SU-DHL-6 (cell line): ENCODE measurements at regions not wholly inside any gene's neighbourhood (a gene's known extent, or its start where the extent isn't known, plus 50 kb on each side); places are given as distances from the start of the nearest gene placed in this dataset.

ENCODE experiments used
- H2AFZ ChIP-seq: fragments of 200-600 bp; sonication (generic); 2 replicates; pipeline ENCODE4 v1.6.1; 2014; ENCODE audit warnings: low read depth, mild to moderate bottlenecking, moderate library complexity, mixed read lengths, antibody characterized with exemption, low read length; ENCODE audit not compliant: severe bottlenecking
- H3F3A ChIP-seq: fragments of 200-600 bp; shearing (Covaris generic); 2 replicates; pipeline ENCODE4 v1.6.0; 2016; ENCODE audit warnings: antibody characterized with exemption, mild to moderate bottlenecking; ENCODE audit not compliant: insufficient read depth
- H3K27ac ChIP-seq: fragments of 200-600 bp; sonication (generic); 2 replicates; pipeline ENCODE4 v1.5.1; 2016; ENCODE audit warnings: low read depth, mild to moderate bottlenecking, low read length, moderate library complexity, mixed read lengths
- H3K27me3 ChIP-seq: fragments of 200-600 bp; sonication (generic), shearing (Covaris generic); 2 replicates; pipeline ENCODE4 v1.6.0; 2014; ENCODE audit warnings: mild to moderate bottlenecking, low read length
- H3K36me3 ChIP-seq: fragments of 200-600 bp; sonication (generic); 2 replicates; pipeline ENCODE4 v1.6.1; 2014; ENCODE audit warnings: mild to moderate bottlenecking, low read length, mixed read lengths
- H3K4me2 ChIP-seq: fragments of 300-600, 200-600 bp; shearing (Covaris generic), sonication (generic); 2 replicates; pipeline ENCODE4 v1.6.0; 2014; ENCODE audit warnings: low read length, low read depth, mild to moderate bottlenecking; ENCODE audit not compliant: poor library complexity, severe bottlenecking
- H3K4me3 ChIP-seq: fragments of 200-600 bp; sonication (generic); 2 replicates; pipeline ENCODE4 v1.5.1; 2014; ENCODE audit warnings: antibody characterized with exemption, low read length, mild to moderate bottlenecking, mixed read lengths; ENCODE audit not compliant: insufficient read depth, poor library complexity, severe bottlenecking
- H3K79me2 ChIP-seq: fragments of 200-600 bp; sonication (generic); 2 replicates; pipeline ENCODE4 v1.6.1; 2014; ENCODE audit warnings: mild to moderate bottlenecking, low read length, moderate library complexity; ENCODE audit not compliant: insufficient read depth
- H3K9ac ChIP-seq: fragments of 200-600 bp; sonication (generic); 2 replicates; pipeline ENCODE4 v1.7.0; 2014; ENCODE audit warnings: mild to moderate bottlenecking, low read length
- H3K9me2 ChIP-seq: fragments of 200-600 bp; sonication (generic); replicated peaks from 2 replicates; pipeline ENCODE4 v1.6.1; 2014; ENCODE audit warnings: low read length; ENCODE audit not compliant: insufficient read depth
- H3K9me3 ChIP-seq: fragments of 200-600 bp; sonication (generic); 2 replicates; pipeline ENCODE4 v1.6.1; 2014; ENCODE audit warnings: low read length, mixed read lengths; ENCODE audit not compliant: insufficient read depth
- H4K20me1 ChIP-seq: fragments of 200-600 bp; sonication (generic); 2 replicates; pipeline ENCODE4 v1.6.1; 2014; ENCODE audit warnings: low read depth, mild to moderate bottlenecking, antibody characterized with exemption, low read length, moderate library complexity, mixed read lengths
- EZH2phosphoT487 ChIP-seq: fragments of 200-600 bp; sonication (generic), shearing (Covaris generic); conservative IDR thresholded peaks from 2 replicates; pipeline ENCODE4 v1.6.1; 2018; ENCODE audit warnings: mild to moderate bottlenecking, antibody characterized with exemption, low read length, moderate library complexity, mixed read lengths
- TF ChIP-seq, protein P1 (sequence below): fragments of 200-600 bp; sonication (generic); IDR thresholded peaks from one replicate; pipeline ENCODE4 v1.5.1; 2017; ENCODE audit warnings: antibody characterized with exemption, mild to moderate bottlenecking, low read length, moderate library complexity; ENCODE audit not compliant: insufficient read depth, poor library complexity, severe bottlenecking

DNA sequence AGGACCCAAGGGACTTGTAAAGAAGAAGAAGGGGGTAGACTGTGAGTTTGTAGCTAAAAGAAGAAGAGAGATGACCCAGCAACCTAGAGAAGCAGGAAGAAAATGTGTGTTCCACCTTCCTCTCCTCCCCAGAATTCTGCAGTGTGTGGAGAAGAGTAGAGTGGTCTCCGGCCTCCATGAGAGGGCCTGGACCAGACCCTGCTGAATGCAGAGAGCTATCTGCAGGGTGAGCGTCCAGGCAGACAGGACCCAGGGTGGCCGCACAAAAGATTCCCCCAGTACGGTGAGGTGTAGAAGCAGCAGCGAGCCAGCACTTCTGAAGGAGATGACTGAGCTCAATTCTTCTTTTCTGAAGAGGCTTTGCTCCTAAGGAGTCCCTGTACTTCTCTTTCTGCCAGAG is 239.7 kb upstream of the ANKRD30A start:
- H3K79me2 ChIP-seq = no peaks in the 10 kb centered on the region
- H3K9me3 ChIP-seq = no peaks in the 10 kb centered on the region
- no peak overlapping the region for H3K4me3 ChIP-seq
- no peak overlapping the region for H3K27ac ChIP-seq
- no peaks in the 10 kb centered on the region for H4K20me1 ChIP-seq
- H3K27me3 ChIP-seq = no peaks in the 10 kb centered on the region
- no peak overlapping the region for H3K9ac ChIP-seq
- no peak overlapping the region for H2AFZ ChIP-seq
- H3F3A ChIP-seq = no peaks in the 10 kb centered on the region
- no peak for TF ChIP-seq EZH2phosphoT487
- TF ChIP-seq, protein P1, sequence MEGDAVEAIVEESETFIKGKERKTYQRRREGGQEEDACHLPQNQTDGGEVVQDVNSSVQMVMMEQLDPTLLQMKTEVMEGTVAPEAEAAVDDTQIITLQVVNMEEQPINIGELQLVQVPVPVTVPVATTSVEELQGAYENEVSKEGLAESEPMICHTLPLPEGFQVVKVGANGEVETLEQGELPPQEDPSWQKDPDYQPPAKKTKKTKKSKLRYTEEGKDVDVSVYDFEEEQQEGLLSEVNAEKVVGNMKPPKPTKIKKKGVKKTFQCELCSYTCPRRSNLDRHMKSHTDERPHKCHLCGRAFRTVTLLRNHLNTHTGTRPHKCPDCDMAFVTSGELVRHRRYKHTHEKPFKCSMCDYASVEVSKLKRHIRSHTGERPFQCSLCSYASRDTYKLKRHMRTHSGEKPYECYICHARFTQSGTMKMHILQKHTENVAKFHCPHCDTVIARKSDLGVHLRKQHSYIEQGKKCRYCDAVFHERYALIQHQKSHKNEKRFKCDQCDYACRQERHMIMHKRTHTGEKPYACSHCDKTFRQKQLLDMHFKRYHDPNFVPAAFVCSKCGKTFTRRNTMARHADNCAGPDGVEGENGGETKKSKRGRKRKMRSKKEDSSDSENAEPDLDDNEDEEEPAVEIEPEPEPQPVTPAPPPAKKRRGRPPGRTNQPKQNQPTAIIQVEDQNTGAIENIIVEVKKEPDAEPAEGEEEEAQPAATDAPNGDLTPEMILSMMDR = no peak
- H3K36me3 ChIP-seq = no peaks in the 10 kb centered on the region
- no peaks in the 10 kb centered on the region for H3K9me2 ChIP-seq
- no peak overlapping the region for H3K4me2 ChIP-seq

DNA sequence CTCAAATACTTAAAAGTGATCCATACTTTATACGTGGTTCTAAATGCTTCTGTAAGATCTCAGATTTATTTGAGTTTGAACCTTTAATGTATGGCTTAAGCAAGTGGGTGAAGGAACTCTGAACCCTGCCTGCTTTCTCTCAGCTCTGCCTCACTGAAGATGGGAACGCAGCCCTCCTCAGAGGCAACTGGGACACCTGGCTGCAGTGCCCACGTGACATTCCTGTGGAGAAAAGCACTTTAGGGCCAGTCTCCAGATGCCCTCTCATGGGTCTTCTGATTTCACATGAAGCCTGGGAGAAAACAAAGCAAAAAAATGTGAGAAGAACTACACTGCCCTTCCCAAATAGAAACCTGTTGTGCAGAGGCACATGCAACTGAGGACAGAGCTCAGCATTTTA is 242.6 kb upstream of the ANKRD30A start:
- Histone ChIP-seq H4K20me1 (no peaks in the 10 kb centered on the region), H3K36me3 (no peaks in the 10 kb centered on the region), H3K4me3 (no peak overlapping the region), H3K79me2 (no peaks in the 10 kb centered on the region), H3F3A (no peaks in the 10 kb centered on the region), H3K27ac (no peak overlapping the region), H2AFZ (no peak overlapping the region), H3K9ac (no peak overlapping the region), H3K9me2 (no peaks in the 10 kb centered on the region), H3K27me3 (no peaks in the 10 kb centered on the region), H3K9me3 (no peaks in the 10 kb centered on the region), H3K4me2 (no peak overlapping the region)
- TF ChIP-seq EZH2phosphoT487 = no peak
- TF ChIP-seq, protein P1 = no peak

DNA sequence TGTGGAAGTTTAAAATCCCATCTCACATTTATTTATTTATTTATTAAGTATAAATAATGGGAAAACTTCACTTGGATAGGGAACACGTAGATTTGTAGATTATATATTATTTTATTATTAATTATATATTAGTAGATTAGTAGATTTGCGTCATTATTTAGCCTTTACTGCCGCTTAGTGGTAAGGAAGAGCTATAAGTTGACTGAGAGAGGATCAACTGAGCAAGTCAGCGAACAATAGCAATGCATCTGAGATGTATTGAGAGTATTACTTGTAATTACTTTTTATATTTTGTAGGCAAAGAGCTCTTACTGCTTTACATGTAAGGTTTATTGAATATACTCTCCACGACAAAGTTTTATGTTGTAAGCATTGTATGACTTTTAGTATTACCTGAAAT is 244.5 kb upstream of the ANKRD30A start:
- TF ChIP-seq, protein P1 = peak; percentile 38
- TF ChIP-seq EZH2phosphoT487 = no peak
- Histone ChIP-seq H3K9me3 (no peaks in the 10 kb centered on the region), H3F3A (no peaks in the 10 kb centered on the region), H3K9me2 (no peaks in the 10 kb centered on the region), H3K4me3 (no peak overlapping the region), H3K4me2 (no peak overlapping the region), H3K36me3 (no peaks in the 10 kb centered on the region), H3K27me3 (no peaks in the 10 kb centered on the region), H4K20me1 (no peaks in the 10 kb centered on the region), H2AFZ (no peak overlapping the region), H3K9ac (no peak overlapping the region), H3K79me2 (no peaks in the 10 kb centered on the region), H3K27ac (no peak overlapping the region)
